ENCODE measurements at regions not wholly inside any gene's neighbourhood (a gene's known extent, or its start where the extent isn't known, plus 50 kb on each side); places are given as distances from the start of the nearest gene placed in this dataset.

DNA sequence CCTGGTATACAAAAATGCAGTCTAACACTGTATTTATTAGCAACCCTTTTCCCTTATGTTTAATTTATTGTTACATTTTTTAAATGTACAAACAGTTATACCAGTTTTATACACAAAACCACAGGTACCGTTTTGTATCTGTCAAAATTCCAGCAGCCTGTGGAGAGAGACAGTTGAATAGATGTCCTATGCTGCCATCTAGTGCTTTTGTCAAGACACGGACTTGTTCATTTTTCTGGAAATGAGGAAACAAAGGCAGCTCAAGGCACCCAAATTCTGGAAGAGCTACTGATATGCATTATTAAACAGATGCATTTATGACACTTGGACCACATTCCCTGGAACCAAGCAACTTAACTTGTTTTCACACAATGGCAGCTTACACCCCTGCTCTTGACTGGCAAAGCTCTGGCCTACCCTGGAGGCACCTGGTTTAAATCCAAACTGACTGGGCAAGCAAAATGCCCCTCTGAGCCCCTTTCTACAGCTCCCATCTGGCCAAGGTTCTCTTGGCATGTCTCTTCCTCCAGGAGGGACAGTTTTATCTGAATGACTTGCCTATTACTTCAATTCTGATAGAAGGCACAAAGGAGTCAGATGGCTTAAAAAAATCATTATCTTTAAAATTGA lies 286.9 kb upstream of the PRKD1 start:
- in situ Hi-C loops (cut with MboI; ENCODE audit: low pct_unique_long_range_greater_than_20kb in 2 of 9, low sequenced_read_pairs in 9 of 9, unreplicated experiment in 9 of 9): loop anchor here in 7 of 9 experiments (10.0 to 25.0 kb wide), 5 partner anchors 652 to 1452 kb away; partner anchors contain the start of gene FOXG1 (in 3 of the 7)
- ATAC-seq (replicated peaks in 6 of 8): peak in 7 of 8 experiments; percentile 40 to 73 (median 60)
- Histone ChIP-seq H3K4me3 (no peak overlapping the region), H3K4me1 (replicated peaks in 1 of 2) (peaks cover 0 to 3% of the 10 kb centered on the region in 2 donors), H3K27ac (no peak overlapping the region)
- 0 to 19% (median 6%) methylated on average over 2 of the region's 2 CpGs; no CpG with 5 or more reads in 4 of the 10 experiments for WGBS, 10 experiments

DNA sequence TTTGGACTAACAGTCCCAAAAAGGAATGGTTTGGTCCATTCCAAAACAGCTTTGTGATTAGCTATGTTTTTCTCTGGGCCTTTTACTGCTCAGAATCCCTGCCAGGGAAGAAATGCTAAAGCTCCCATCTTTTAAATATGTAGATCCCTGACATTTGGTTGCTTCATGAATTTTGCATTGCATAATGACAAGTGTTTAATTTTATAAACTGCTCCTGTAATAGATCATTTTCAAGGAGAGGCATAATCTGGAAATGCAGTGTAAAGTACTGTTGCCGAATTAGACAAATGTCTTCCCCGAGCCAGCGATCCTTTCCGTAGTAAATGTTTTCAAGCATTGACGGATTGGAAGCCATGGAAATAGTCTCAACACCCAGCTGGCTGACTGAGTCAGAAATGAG lies 291.3 kb upstream of the PRKD1 start:
- peak in 3 of 8 experiments; percentile 50 to 73 (median 59) for ATAC-seq (replicated peaks in 6 of 8)
- WGBS, 10 experiments: 10 to 94% (median 89%) methylated on average over 2 to 5 of the region's 5 CpGs; no CpG with 5 or more reads in 1 of the 10 experiments
- Histone ChIP-seq H3K27ac (no peak overlapping the region), H3K4me3 (no peak overlapping the region), H3K4me1 (replicated peaks in 1 of 2) (peaks cover 2 to 3% of the 10 kb centered on the region in 2 donors)
- in situ Hi-C loops (cut with MboI; ENCODE audit: low pct_unique_long_range_greater_than_20kb in 2 of 9, low sequenced_read_pairs in 9 of 9, unreplicated experiment in 9 of 9): loop anchor here in 7 of 9 experiments (10.0 to 25.0 kb wide), 5 partner anchors 657 to 1457 kb away; partner anchors contain the start of gene FOXG1 (in 3 of the 7)

DNA sequence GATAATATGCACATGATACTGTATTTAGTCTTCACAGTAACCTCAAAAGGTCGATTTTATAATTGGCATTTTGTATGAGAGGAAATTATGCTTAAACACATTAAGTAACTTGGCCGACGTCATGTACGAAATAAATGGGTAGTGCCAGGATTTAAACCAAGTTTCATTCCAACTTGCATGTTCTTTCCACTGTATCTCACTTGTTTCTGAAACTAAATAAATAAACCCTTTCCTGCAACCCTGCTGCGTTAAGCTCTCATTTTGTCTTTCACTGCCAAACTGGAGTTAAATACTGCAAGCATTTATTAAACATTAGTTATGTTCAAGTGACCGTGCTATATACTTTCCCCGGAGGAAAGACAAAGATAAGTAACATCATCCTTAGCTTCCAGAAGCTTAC lies 293.9 kb upstream of the PRKD1 start:
- no peak for ATAC-seq (replicated peaks in 6 of 8)
- peaks cover 0 to 2% of the 10 kb centered on the region in 2 donors for H3K4me1 ChIP-seq (replicated peaks in 1 of 2)
- in situ Hi-C loops (cut with MboI; ENCODE audit: low pct_unique_long_range_greater_than_20kb in 2 of 9, low sequenced_read_pairs in 9 of 9, unreplicated experiment in 9 of 9): loop anchor here in 6 of 9 experiments (25.0 kb wide), 3 partner anchors 659 to 1459 kb away; partner anchors contain the start of gene FOXG1 (in 3 of the 6)
- no peak overlapping the region for H3K27ac ChIP-seq
- 54 to 98% (median 78%) methylated on average over 4 to 7 of the region's 7 CpGs; no CpG with 5 or more reads in 2 of the 10 experiments for WGBS, 10 experiments
- H3K4me3 ChIP-seq: no peak overlapping the region

DNA sequence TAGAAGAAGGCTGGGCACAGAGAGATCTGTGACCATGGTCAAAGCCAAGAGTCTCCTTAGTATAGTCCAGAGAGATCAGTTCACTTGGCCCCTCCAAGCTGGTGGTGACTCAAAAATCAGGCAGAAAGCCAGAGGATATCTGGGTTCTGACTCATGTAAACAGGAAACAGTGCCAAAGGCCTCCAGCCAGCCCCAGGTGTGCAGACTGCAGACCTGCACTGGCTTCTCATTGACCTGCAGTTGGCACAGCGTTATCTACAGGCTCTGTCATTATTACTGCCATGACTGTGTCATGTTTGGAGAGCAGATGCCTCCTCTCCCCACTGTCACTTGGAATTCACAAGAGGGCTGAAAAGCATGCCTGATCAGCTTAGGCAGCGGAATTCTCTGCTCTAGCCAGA lies 295.7 kb upstream of the PRKD1 start:
- Histone ChIP-seq H3K4me3 (no peak overlapping the region), H3K27ac (no peak overlapping the region), H3K4me1 (replicated peaks in 1 of 2) (peaks cover 0 to 6% of the 10 kb centered on the region in 2 donors)
- in situ Hi-C loops (cut with MboI; ENCODE audit: low pct_unique_long_range_greater_than_20kb in 2 of 9, low sequenced_read_pairs in 9 of 9, unreplicated experiment in 9 of 9): loop anchor here in 6 of 9 experiments (25.0 kb wide), 3 partner anchors 661 to 1461 kb away; partner anchors contain the start of gene FOXG1 (in 3 of the 6)
- 40 to 100% (median 67%) methylated on average over 1 to 2 of the region's 2 CpGs; no CpG with 5 or more reads in 3 of the 10 experiments for WGBS, 10 experiments
- ATAC-seq (replicated peaks in 6 of 8): peak in 4 of 8 experiments; percentile 24 to 70 (median 68)

DNA sequence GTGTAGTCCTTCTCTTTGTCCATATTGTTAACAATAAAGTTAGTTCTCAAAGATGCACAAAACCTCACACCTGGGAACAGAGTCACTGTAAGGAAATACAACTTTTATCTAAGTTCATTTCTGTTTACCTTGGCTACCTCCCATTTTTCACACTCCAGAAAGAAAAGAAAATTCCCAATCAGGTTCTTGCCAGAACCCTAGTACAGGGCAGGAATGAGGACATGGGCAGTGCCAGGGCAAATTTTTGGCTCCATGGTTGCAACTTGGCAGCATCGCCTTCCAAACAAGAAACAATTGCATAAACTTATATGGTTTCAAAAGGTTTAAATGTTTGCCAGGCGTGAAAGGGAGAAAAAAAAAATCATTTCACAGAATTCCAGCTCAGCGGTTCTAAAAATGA lies 296.3 kb upstream of the PRKD1 start:
- H3K4me1 ChIP-seq (replicated peaks in 1 of 2): peaks cover 0 to 6% of the 10 kb centered on the region in 2 donors
- H3K4me3 ChIP-seq: no peak overlapping the region
- no peak for ATAC-seq (replicated peaks in 6 of 8)
- no peak overlapping the region for H3K27ac ChIP-seq
- in situ Hi-C loops (cut with MboI; ENCODE audit: low pct_unique_long_range_greater_than_20kb in 2 of 9, low sequenced_read_pairs in 9 of 9, unreplicated experiment in 9 of 9): loop anchor here in 6 of 9 experiments (25.0 kb wide), 3 partner anchors 662 to 1462 kb away; partner anchors contain the start of gene FOXG1 (in 3 of the 6)
- 22 to 97% (median 67%) methylated on average over 1 to 3 of the region's 3 CpGs; no CpG with 5 or more reads in 3 of the 10 experiments for WGBS, 10 experiments

DNA sequence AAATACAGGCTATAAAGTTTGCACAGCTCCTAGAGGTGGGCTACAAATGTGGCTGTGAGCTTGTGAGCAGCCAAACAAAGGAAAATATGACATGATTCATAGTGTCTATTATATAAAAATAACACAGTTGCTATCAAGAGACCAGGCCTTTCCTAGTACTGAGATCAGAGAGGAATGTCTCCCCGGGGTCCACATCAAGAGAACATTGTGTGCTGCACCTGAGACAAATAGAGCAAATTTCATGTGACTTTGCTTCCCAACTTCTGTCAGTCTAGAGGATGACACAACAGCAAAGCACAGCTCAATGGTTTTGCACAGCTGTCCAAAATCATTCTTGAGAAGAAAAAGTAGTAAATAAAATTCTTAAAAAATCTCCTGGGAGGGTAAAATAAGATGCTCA lies 297.5 kb upstream of the PRKD1 start:
- no peak overlapping the region for H3K4me3 ChIP-seq
- 29 to 100% (median 80%) methylated on average over 1 of the region's 1 CpG; no CpG with 5 or more reads in 3 of the 10 experiments for WGBS, 10 experiments
- in situ Hi-C loops (cut with MboI; ENCODE audit: low pct_unique_long_range_greater_than_20kb in 2 of 9, low sequenced_read_pairs in 9 of 9, unreplicated experiment in 9 of 9): no loop called here
- peak in 3 of 8 experiments; percentile 35 to 66 (median 46) for ATAC-seq (replicated peaks in 6 of 8)
- H3K27ac ChIP-seq: no peak overlapping the region
- H3K4me1 ChIP-seq (replicated peaks in 1 of 2): peaks cover 0 to 6% of the 10 kb centered on the region in 2 donors

DNA sequence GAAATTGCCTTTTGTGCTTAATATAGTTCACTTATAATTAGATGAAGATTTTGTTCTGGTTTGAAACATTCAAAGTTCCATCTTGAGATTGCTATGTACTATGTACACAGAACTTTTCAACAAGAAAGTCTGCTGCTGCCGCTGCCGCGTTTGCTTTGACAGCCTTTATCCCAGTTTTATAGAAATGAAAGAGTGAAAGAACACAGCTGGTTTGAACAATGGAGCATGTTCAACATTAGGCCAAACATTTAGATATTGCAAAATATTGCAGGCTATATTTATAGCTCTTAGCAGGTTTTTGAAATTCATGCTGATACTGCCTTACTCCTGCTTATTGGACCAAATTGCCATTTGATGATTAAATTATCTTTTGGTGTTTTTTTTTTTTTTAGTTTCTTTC lies 299.8 kb upstream of the PRKD1 start:
- Histone ChIP-seq H3K4me1 (replicated peaks in 1 of 2) (peaks cover 0 to 3% of the 10 kb centered on the region in 2 donors), H3K27ac (no peak overlapping the region), H3K4me3 (no peak overlapping the region)
- ATAC-seq (replicated peaks in 6 of 8): peak in 2 of 8 experiments; percentile 21 to 33
- WGBS, 10 experiments: 4 to 97% (median 43%) methylated on average over 3 of the region's 3 CpGs; no CpG with 5 or more reads in 2 of the 10 experiments
- in situ Hi-C loops (cut with MboI; ENCODE audit: low pct_unique_long_range_greater_than_20kb in 2 of 9, low sequenced_read_pairs in 9 of 9, unreplicated experiment in 9 of 9): no loop called here

DNA sequence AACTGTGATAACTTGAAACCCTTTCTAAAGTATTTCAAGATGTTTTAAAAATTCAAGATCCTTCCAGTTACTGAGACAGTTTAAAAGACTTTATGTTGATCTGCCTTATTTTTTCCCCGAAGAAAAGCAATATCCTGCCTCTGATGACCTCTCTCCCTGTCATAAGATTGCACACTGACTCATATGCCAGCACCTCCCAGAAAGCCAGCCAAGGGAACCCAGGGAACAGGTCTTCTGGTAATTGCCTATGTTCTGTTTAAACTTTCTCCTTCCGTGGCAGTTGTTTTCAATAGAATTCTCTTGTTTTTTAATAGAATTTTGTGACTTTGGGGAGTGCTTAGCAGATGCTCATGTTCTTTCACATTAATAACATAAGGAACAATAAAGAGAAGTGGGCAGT lies 300.2 kb upstream of the PRKD1 start:
- H3K4me1 ChIP-seq (replicated peaks in 1 of 2): peaks cover 0 to 3% of the 10 kb centered on the region in 2 donors

DNA sequence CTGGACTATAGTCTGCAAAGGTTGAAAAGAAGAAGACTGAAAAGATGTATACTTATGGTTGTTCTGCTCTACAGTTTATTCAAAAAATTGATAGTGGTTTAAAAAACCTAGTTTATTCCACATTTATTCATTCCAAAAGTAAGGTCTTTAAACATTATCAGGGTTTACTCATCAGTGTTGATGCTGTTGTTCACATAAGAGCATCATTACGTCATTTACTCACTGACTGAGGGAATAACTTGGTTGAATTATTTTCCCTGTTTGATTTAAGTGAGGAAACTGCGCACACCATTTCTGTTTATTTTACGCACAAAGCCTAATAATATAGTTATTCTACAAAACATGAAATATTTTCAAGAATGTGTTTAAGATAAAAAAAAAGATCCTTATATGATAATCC lies 303.1 kb upstream of the PRKD1 start:
- no peak for ATAC-seq (replicated peaks in 6 of 8)
- no peak overlapping the region for H3K27ac ChIP-seq
- 50 to 100% (median 78%) methylated on average over 2 to 3 of the region's 3 CpGs for WGBS, 10 experiments
- in situ Hi-C loops (cut with MboI; ENCODE audit: low pct_unique_long_range_greater_than_20kb in 2 of 9, low sequenced_read_pairs in 9 of 9, unreplicated experiment in 9 of 9): no loop called here
- peaks cover 0 to 3% of the 10 kb centered on the region in 2 donors for H3K4me1 ChIP-seq (replicated peaks in 1 of 2)
- no peak overlapping the region for H3K4me3 ChIP-seq

More for the DNA sequence above, 300.2 kb upstream of the PRKD1 start:
- 0 to 89% (median 12%) methylated on average over 1 to 2 of the region's 2 CpGs; no CpG with 5 or more reads in 1 of the 10 experiments for WGBS, 10 experiments
- no peak overlapping the region for H3K27ac ChIP-seq
- in situ Hi-C loops (cut with MboI; ENCODE audit: low pct_unique_long_range_greater_than_20kb in 2 of 9, low sequenced_read_pairs in 9 of 9, unreplicated experiment in 9 of 9): no loop called here
- H3K4me3 ChIP-seq: no peak overlapping the region
- peak in 5 of 8 experiments; percentile 49 to 91 (median 74) for ATAC-seq (replicated peaks in 6 of 8)

DNA sequence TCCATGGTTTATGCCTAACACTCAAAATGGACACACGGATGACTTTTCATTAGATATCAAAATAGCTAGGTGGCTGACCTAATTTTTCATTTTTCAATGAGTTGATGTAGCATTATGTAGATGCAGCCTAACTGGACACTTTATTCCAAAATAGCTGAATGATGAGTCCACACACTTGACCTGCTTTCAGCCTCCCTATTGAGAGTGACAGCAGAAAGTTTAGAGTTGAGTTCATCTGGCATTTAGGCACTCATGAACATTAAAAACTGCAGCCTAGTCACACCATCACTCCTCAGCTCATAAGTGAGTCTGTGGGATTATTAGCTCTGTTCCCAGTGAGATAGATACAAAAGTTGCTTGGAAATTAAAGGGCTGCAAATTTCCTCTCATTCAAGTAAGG lies 307.3 kb upstream of the PRKD1 start:
- Histone ChIP-seq H3K27ac (no peak overlapping the region), H3K4me1 (replicated peaks in 1 of 2) (peaks cover 6 to 11% of the 10 kb centered on the region in 2 donors), H3K4me3 (no peak overlapping the region)
- 20 to 100% (median 81%) methylated on average over 1 of the region's 1 CpG for WGBS, 10 experiments
- peak in 1 of 8 experiments; percentile 45 for ATAC-seq (replicated peaks in 6 of 8)
- in situ Hi-C loops (cut with MboI; ENCODE audit: low pct_unique_long_range_greater_than_20kb in 2 of 9, low sequenced_read_pairs in 9 of 9, unreplicated experiment in 9 of 9): no loop called here

DNA sequence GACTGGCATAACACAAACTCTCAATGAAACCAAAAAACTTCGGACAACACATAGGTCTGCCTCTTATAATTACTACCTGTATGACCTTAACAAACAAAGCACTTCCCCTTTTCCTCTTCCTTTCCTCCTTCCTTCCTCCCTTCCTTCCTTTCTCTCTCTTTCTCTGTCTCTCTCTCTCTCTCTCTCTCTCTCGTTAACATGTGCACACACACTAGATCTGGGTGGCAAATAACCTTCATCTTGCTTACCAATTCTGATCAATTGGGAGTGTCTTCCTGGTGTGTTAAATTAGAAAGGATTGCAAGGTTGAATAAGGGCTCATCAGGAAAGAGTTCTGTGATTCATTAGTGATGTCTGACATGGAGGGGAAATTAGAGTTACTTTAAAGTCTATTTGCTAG lies 307.8 kb upstream of the PRKD1 start:
- in situ Hi-C loops (cut with MboI; ENCODE audit: low pct_unique_long_range_greater_than_20kb in 2 of 9, low sequenced_read_pairs in 9 of 9, unreplicated experiment in 9 of 9): no loop called here
- Histone ChIP-seq H3K4me1 (replicated peaks in 1 of 2) (peaks cover 11 to 17% of the 10 kb centered on the region in 2 donors), H3K27ac (no peak overlapping the region), H3K4me3 (no peak overlapping the region)
- no peak for ATAC-seq (replicated peaks in 6 of 8)
- 35 to 87% (median 71%) methylated on average over 1 to 2 of the region's 2 CpGs; no CpG with 5 or more reads in 1 of the 10 experiments for WGBS, 10 experiments

DNA sequence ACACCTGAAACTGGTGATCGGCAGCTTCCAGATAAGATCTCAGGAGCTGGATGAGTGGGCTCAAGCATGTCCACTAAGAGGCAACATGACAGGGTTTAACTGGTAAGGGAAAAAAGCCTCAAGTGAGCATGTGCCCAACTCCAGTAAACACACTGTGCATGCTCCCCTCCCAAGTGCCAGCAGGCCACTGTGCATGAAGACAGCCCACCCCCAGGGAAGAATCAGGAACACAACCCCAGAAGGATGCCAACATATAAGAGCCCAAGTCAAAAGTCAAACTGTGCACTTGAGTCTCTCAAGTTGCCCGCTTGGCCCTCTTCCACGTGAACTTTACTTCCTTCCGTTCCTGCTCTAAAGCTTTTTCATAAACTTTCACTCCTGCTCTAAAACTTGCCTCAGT lies 311.3 kb upstream of the PRKD1 start:
- 93 to 100% (median 100%) methylated on average over 1 to 3 of the region's 4 CpGs; no CpG with 5 or more reads in 3 of the 10 experiments for WGBS, 10 experiments
- ATAC-seq (replicated peaks in 6 of 8): no peak
- peaks cover 23 to 32% of the 10 kb centered on the region in 2 donors for H3K4me1 ChIP-seq (replicated peaks in 1 of 2)
- no peak overlapping the region for H3K27ac ChIP-seq
- H3K4me3 ChIP-seq: no peak overlapping the region
- in situ Hi-C loops (cut with MboI; ENCODE audit: low pct_unique_long_range_greater_than_20kb in 2 of 9, low sequenced_read_pairs in 9 of 9, unreplicated experiment in 9 of 9): no loop called here

DNA sequence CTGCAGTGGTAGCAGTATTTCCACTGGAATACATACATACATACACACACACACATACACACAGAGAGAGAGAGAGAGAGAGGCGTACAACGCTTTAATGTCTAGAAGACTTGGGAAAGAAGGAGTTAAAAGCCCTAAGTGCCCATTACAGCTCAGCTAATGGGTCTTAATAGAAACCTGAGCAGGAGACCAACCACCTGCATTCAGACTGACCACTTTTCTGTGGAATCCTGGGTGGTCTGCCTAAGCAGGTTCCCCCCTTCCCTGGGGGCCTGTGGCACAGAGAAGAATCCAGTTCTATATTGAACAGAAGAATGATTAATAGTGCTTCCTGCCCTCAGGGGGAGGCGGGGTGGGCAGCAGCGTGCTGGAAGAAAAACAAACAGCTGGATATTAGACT lies 312.4 kb upstream of the PRKD1 start:
- ATAC-seq (replicated peaks in 6 of 8): peak in 5 of 8 experiments; percentile 43 to 79 (median 66)
- Histone ChIP-seq H3K4me3 (no peak overlapping the region), H3K4me1 (replicated peaks in 1 of 2) (peaks cover 23 to 32% of the 10 kb centered on the region in 2 donors), H3K27ac (peak overlapping the region in 1 of 2 donors; percentile 33)
- in situ Hi-C loops (cut with MboI; ENCODE audit: low pct_unique_long_range_greater_than_20kb in 2 of 9, low sequenced_read_pairs in 9 of 9, unreplicated experiment in 9 of 9): no loop called here
- WGBS, 10 experiments: 0 to 61% (median 24%) methylated on average over 1 to 3 of the region's 4 CpGs; no CpG with 5 or more reads in 2 of the 10 experiments

Data from motor neuron (in vitro differentiated cells).